K562 (cell line): ENCODE measurements at regions not wholly inside any gene's neighbourhood (a gene's known extent, or its start where the extent isn't known, plus 50 kb on each side); places are given as distances from the start of the nearest gene placed in this dataset.

Experiments
- ATAC-seq: fragments of 200-7000 bp; cut with Tn5 transposase; 3 replicates; pipeline ENCODE4 v1.9.1; 2020; ENCODE audit warnings: moderate library complexity
- BruUV-seq: library from RNA; stranded (reverse); fragments of 400-500 nt; replicated peaks from 2 replicates; lab custom pipeline; 2021; lab: Mats Ljungman, UMichigan
- CTCF ChIA-PET: fragments of 300-600 bp; formaldehyde crosslinking; extraction: SDS; loops from one replicate; lab custom pipeline; 2021; ENCODE audit warnings: low intra/inter-chr PET ratio; lab: Yijun Ruan, JAX
- POLR2A ChIA-PET: fragments of 300-600, 350-650 bp; sonication (Branson Sonifier 250); formaldehyde crosslinking; extraction: SDS; loops from one replicate; lab custom pipeline; 2021; ENCODE audit warnings: antibody characterized with exemption, inconsistent platforms; lab: Yijun Ruan, JAX
- DNase-seq, 4 experiments: peaks; one replicate each; pipeline versions ENCODE4 v3.0.0 to v3.0.0-alpha.2; 2011 to 2018; ENCODE audit warnings: low spot score in 3 of 4, mixed read lengths in 3 of 4; ENCODE audit errors: extremely low read depth in 1 of 4
- FAIRE-seq: peaks from 2 replicates; lab custom pipeline; 2011; peaks lifted over from hg19 to GRCh38; lab: Jason Lieb, UNC
- H2AFZ ChIP-seq: 2 replicates; pipeline ENCODE4 v1.6.0; 2011; ENCODE audit warnings: low read depth, low read length, control low read depth, inconsistent platforms
- H3K27ac ChIP-seq: fragments of 200-600 bp; 3 replicates; pipeline ENCODE4 v1.8.0; 2011; ENCODE audit warnings: low read depth, mild to moderate bottlenecking, control low read depth, inconsistent platforms, low read length, moderate library complexity, mixed read lengths; ENCODE audit errors: extremely low read depth
- H3K27me3 ChIP-seq, 2 experiments: fragments of 300-600 bp in 1 of 2; 2 replicates in 1 of 2; 3 replicates in 1 of 2; pipeline versions ENCODE4 v1.6.0 to v1.8.0; 2011; ENCODE audit warnings: inconsistent platforms in 2 of 2, low read length in 2 of 2, mild to moderate bottlenecking in 1 of 2, mixed read lengths in 1 of 2, moderate library complexity in 1 of 2; ENCODE audit not compliant: control insufficient read depth in 2 of 2, insufficient read depth in 2 of 2
- H3K36me3 ChIP-seq: fragments of 300-600 bp; 3 replicates; pipeline ENCODE4 v1.8.0; 2011; ENCODE audit warnings: mild to moderate bottlenecking, low read length, inconsistent platforms; ENCODE audit not compliant: control insufficient read depth, insufficient read depth
- H3K4me1 ChIP-seq, 2 experiments: fragments of 200-600 bp in 1 of 2; replicated peaks in 1 of 2; 2 replicates in 1 of 2; 3 replicates in 1 of 2; pipeline versions ENCODE4 v1.5.1 to v1.8.0; 2011; ENCODE audit warnings: inconsistent platforms in 2 of 2, low read length in 2 of 2, mild to moderate bottlenecking in 1 of 2, mixed read lengths in 1 of 2, moderate library complexity in 1 of 2; ENCODE audit not compliant: control insufficient read depth in 2 of 2, insufficient read depth in 2 of 2
- H3K4me2 ChIP-seq: 2 replicates; pipeline ENCODE4 v1.6.1; 2011; ENCODE audit warnings: low read length, control low read depth, inconsistent platforms, mixed read lengths; ENCODE audit not compliant: insufficient read depth
- H3K4me3 ChIP-seq: fragments of 200-600 bp; sonication (generic), shearing (Covaris generic); 2 replicates; pipeline ENCODE4 v1.5.1; 2016; ENCODE audit warnings: control low read depth, inconsistent platforms
- H3K79me2 ChIP-seq: fragments of 200-600 bp; 3 replicates; pipeline ENCODE4 v1.8.0; 2011; ENCODE audit warnings: low read length, inconsistent platforms; ENCODE audit not compliant: control insufficient read depth, insufficient read depth
- H3K9ac ChIP-seq, 2 experiments: 2 replicates each; pipeline versions ENCODE4 v1.6.0 to v1.6.1; 2011; ENCODE audit warnings: low read depth in 2 of 2, low read length in 2 of 2, control low read depth in 1 of 2, inconsistent platforms in 1 of 2, mild to moderate bottlenecking in 1 of 2, mixed read lengths in 1 of 2; ENCODE audit not compliant: insufficient read depth in 1 of 2
- H3K9me1 ChIP-seq: one replicate; pipeline ENCODE4 v1.6.0; 2011; ENCODE audit warnings: inconsistent platforms, mild to moderate bottlenecking, low read length, moderate library complexity; ENCODE audit not compliant: control insufficient read depth, insufficient read depth
- H3K9me3 ChIP-seq: replicated peaks from 2 replicates; pipeline ENCODE4 v1.5.1; 2011; ENCODE audit warnings: low read depth, low read length, inconsistent platforms; ENCODE audit not compliant: control insufficient read depth, insufficient read depth
- H4K20me1 ChIP-seq: replicated peaks from 2 replicates; pipeline ENCODE4 v1.6.1; 2011; ENCODE audit warnings: low read length, inconsistent platforms, mixed read lengths; ENCODE audit not compliant: control insufficient read depth, insufficient read depth
- REST ChIP-seq, 2 experiments: fragments of 450-650 bp; formaldehyde crosslinking in 1 of 2; IDR thresholded peaks; 2 replicates each; pipeline versions ENCODE4 v1.4.0 to v1.6.1; 2014 to 2020; ENCODE audit warnings: mild to moderate bottlenecking in 2 of 2, borderline replicate concordance in 1 of 2, low read depth in 1 of 2
- ZNF507 ChIP-seq: conservative IDR thresholded peaks from 2 replicates; pipeline ENCODE4 v1.6.1; 2017; ENCODE audit warnings: missing genetic modification characterization, missing compliant biosample characterization
- ZNF75A ChIP-seq: fragments of 450-650 bp; formaldehyde crosslinking; IDR thresholded peaks from 2 replicates; pipeline ENCODE4 v1.4.0; 2020; ENCODE audit warnings: mild to moderate bottlenecking
- WGBS: fragments of 100-300 bp; shearing (Covaris generic); methylation state at CpG from one replicate; pipeline ENCODE4 v1.1.6; 2016; ENCODE audit warnings: low coverage, mixed read lengths; ENCODE audit not compliant: insufficient coverage; ENCODE audit errors: missing lambda C conversion rate; 5-methylcytosine and 5-hydroxymethylcytosine counted together
- in situ Hi-C: fragments of 300-500 bp; cut with MboI; formaldehyde crosslinking; loops from 4 replicates; pipeline ENCODE4 v1.15.0; 2018; ENCODE audit warnings: inconsistent platforms, mixed read lengths
- intact Hi-C: fragments of 100-400 bp; cut with micrococcal nuclease; formaldehyde crosslinking; loops from 2 replicates; pipeline ENCODE4 v1.14.2; 2022

DNA sequence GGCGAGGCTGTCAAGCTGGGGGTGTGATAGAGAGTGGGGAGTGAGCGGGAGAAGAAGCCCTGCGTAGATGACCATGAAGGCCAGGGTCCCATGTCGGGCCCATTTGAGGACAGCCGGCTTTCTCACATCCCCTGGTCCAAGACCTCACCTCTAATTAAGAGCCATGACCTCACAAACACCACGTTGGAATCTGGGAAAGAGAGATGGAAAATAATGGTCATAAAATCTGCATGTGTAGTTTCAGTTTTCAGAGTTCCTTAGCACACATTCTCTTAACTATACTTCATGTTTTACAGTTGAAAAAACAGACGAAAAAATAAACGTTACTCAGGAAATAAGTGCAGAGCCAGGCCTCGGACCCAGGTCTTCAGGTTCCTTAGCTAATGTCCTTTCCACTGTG lies 244.8 kb upstream of the SIX2 start:
- FAIRE-seq (no peak), ATAC-seq (no peak), DNase-seq (no peak)
- WGBS: 0% methylated on average over 8 of the region's 9 CpGs
- TF ChIP-seq ZNF75A (CRISPR knock-in tag): no peak
- no peak for TF ChIP-seq ZNF507 (tag)
- TF ChIP-seq REST (IDR thresholded peaks at IDR 0.05; ENCODE audit: borderline replicate concordance): no peak
- TF ChIP-seq REST (CRISPR knock-in tag; IDR thresholded peaks at IDR 0.05; ENCODE audit: low read depth): no peak
- ChIA-PET CTCF (no interaction called here), POLR2A (interaction anchor here (0.8 to 1.1 kb wide), 2 partner anchors 11 to 1560 kb away, joined by 3 read pairs; no protein-coding TSS in a partner anchor)
- Histone ChIP-seq H3K4me3 (no peak overlapping the region), H3K4me2 (no peak overlapping the region), H3K27ac (no peak overlapping the region), H3K9me3 (no peaks in the 10 kb centered on the region), H3K4me1 (no peaks in the 10 kb centered on the region), H2AFZ (no peak overlapping the region), H4K20me1 (0 out of 2 replicates have a peak, but pooled peaks cover 2% of the 10 kb centered on the region), H3K79me2 (no peaks in the 10 kb centered on the region), H3K36me3 (no peaks in the 10 kb centered on the region), H3K9ac (no peak overlapping the region), H3K27me3 (peaks cover 26 to 37% of the 10 kb centered on the region in 2 experiments), H3K9me1 (no peaks in the 10 kb centered on the region)
- intact Hi-C loops (no loop called here), in situ Hi-C loops (no loop called here)
- BruUV-seq: no TSS peak
